IPS-NIHi7 (cell line): ENCODE measurements at regions not wholly inside any gene's neighbourhood (a gene's known extent, or its start where the extent isn't known, plus 50 kb on each side); places are given as distances from the start of the nearest gene placed in this dataset.
"Not testable (repeated sequence)": the region's sequence is repeated elsewhere in the genome, so short reads cannot be mapped to it uniquely, and the experiment has no call there.

ENCODE experiments used
- DNase-seq: peaks from one replicate; pipeline ENCODE4 v3.0.0; 2012; ENCODE audit warnings: mixed read lengths; ENCODE audit errors: extremely low spot score

- DNase-seq: no peak
Observed at GRCh38 chrX:16067886-16068515, 55.4 kb upstream of the GRPR start.

- no peak for DNase-seq
Observed at GRCh38 chrX:16063921-16064320, 59.4 kb upstream of the GRPR start.

DNA sequence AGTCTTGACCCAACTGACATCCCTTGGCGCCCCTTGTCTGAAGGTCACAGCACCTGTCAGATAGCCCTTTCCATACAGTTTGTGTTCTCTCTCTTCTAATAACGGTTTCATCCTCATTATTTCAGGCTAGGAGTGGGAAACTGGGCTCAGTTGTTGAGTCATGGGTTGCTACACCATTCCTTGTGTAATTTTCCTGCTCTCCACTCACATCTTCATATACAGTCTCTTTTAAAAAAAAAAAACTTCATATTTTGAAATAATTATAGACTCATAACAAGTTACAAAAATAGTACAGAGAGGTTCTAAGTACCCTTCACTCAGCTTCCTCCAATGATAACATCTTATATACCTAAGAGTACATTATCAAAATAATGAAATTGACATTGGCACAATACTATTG lies 60.2 kb upstream of the GRPR start:
- no peak for DNase-seq

GRCh38 chrX:16061296-16061695 lies 62.1 kb upstream of the GRPR start:
- no peak for DNase-seq

- DNase-seq: no peak
Observed at GRCh38 chrX:16060252-16060651, 63.1 kb upstream of the GRPR start.

DNA sequence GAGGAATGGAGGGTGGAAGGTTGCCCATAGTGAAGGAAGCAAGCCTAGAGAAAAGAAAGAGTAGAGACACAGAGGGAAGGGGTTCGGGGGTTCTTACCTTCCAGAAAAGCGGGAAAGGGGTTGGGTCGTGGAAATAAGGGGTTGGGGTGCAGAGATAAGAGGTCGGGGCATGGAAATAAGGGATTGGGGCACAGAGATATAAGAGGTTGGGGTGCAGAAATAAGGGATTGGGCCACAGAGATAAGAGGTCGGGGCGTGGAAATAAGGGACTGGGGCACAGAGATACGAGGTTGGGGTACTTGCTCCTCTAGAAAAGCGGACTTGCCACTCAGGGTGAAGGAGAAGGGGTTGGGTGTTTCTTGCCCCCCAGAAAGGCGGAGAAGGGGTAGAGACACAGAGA lies 74.2 kb upstream of the GRPR start:
- not testable (repeated sequence) for DNase-seq

- no peak for DNase-seq
Observed at GRCh38 chrX:16042980-16043379, 80.4 kb upstream of the GRPR start.

- no peak for DNase-seq
Observed at GRCh38 chrX:16039834-16040233, 83.5 kb upstream of the GRPR start.

DNA sequence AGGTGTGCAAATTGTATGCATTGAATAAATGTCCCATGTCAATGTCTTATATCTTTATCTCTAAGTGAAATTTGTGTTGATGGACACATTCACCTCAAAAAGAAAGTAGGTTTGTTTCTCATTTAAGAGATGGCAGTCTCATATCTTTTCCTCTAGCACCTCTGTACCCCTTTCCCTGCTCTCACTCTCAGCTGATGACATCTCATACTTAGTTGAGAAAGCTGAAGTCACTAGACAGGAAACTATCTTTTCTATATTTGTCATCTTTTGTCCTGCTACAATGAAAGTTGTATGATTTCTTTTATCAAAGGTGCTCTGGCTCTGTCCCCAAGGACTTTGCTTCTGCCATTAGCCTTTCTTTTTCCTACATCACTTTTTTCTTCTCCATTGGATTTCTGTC lies 84.0 kb upstream of the GRPR start:
- DNase-seq: no peak

DNA sequence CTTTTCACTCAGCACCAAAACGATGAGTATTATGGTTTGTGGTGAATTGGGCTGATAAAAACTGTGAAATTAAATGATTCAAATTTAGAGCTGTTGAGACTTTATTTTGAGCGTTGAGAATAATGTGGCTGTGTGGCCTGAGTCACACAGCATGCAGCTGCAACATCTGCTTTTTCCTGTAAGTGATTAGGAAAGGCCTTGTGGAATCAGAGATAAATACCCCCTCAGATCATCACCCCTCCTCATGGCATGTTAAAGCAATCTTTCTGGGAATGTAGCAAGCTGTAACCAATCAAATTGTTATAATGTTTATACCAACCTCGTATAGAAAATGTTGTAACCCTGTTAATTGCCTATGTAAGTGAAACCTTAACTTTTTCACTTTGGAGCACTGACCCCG lies 90.0 kb upstream of the GRPR start:
- no peak for DNase-seq

DNA sequence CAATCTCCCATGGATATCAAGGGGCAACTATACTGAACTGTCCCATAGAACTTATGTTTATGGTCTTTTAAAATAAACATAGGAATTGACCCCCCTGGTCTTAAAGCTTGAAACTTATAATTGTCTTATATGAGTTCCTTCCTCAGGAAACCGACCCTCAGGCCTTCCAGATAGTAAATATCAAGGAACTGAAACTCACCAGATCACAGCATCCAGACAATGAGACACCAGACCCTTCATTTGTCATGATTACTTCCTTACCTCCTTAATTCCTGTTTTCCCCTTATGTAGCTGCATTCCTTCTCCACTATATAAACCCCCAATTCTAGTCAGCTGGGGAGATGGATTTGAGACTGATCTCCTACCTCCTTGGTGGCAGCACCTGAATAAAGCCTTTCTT lies 94.8 kb upstream of the GRPR start:
- DNase-seq: no peak

GRCh38 chrX:16023790-16024734 lies 99.3 kb upstream of the GRPR start:
- DNase-seq: no peak

GRCh38 chrX:16022580-16023200 lies 100.7 kb upstream of the GRPR start:
- no peak for DNase-seq

GRCh38 chrX:16018291-16018690 lies 105.1 kb upstream of the GRPR start:
- DNase-seq: no peak

- DNase-seq: no peak
Observed at GRCh38 chrX:16014171-16014570, 109.2 kb upstream of the GRPR start.

DNA sequence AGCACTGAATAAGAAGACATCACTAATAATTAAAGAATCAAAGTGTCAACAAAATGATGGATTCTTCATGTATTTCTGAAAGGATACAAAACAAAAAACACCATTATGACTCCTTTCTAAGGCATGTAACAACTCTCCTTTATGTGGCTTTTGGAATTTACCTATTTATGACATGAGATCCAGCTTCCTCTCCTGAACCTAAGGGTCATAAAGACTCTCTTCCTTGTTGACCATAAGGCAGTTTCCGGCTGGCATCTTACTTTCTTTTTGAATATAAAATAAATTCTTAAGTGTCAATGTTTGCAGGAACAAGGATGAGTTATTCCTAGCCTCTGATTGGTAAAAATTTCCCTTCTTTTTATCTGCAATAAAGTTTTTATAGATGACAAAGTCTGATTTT lies 111.1 kb upstream of the GRPR start:
- DNase-seq: no peak

DNA sequence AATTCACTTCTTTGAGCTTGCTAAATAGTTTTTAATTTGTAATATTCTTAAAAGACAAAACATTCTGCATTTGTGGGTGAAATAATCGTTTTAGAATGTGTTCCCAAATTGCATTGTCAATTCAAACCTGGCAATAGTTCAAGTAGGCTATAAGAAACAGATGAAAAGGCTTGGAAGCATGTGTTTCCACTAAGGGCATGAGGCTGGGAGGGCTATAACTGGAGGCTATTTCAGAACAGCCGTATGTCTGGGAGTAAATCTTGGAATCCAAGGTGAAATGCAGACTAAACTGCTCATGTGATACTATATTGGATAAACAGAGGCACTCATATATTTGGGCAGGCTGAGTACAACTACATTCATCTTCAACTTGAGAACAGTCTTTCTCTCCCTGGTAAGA lies 117.4 kb upstream of the GRPR start:
- DNase-seq: no peak

- no peak for DNase-seq
Observed at GRCh38 chrX:16002185-16002584, 121.2 kb upstream of the GRPR start.

DNA sequence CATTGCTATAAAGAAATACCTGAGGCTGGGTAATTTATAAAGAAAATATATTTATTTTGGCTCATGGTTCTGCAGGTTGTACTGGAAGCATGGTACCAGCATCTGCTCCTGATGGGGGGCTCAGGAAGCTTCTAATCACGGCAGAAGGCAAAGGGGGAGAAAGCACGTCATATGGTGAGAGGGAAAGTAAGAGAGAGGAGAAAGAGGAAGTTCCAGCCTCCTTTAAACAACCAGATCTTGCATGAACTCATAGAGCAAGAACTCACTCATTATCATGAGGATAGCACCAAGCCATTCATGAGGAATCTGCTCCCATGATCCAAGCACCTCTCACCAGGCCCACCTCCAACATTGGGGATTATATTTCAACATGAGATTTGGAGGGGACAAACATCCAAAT lies 125.0 kb upstream of the GRPR start:
- DNase-seq: no peak

DNA sequence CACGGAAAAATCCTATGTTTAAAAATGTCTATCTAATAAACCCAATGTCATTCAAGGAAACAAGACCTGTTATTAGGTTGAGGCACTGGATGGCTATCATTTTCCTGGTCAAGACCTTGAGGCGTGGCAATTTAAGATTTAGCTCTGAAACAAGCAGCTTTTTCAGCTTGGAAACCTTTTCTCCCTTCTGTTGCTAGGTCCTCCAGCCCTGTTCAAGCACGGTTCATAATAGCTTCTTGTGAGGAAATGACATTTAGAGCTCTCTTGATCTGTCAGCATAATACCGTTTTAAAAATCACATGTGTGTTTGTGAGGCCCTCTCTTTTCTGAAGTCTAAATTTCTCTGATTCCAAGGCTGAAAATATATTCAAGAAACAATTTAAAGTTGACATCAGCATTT lies 133.6 kb upstream of the GRPR start:
- no peak for DNase-seq

GRCh38 chrX:15988661-15989603 lies 134.3 kb upstream of the AP1S2 start:
- DNase-seq: peak; percentile 27

DNA sequence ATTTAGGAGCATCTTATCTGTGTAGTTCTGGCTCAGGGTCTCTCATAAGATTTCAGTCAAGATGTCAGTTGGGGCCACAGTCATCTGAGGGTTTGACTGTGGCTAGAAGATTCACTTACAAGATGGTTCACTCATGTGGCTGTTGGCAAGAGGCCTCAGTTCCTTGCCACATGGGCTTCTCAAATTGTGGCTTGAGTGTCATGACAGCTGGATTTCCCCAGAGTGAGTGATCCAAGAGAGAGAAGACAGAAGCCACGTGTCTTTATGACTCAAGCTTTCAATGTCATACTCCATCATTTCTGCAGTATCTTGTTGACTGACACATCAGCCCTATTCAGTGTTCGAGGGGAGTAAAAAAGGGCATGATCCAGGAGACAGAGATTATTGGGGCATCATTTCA lies 131.3 kb upstream of the AP1S2 start:
- DNase-seq: no peak
